Epithelial cell of prostate (primary cell): ENCODE measurements at regions not wholly inside any gene's neighbourhood (a gene's known extent, or its start where the extent isn't known, plus 50 kb on each side); places are given as distances from the start of the nearest gene placed in this dataset.
A peak's percentile ranks its signal among the peaks of the same experiment; 100 is the strongest.

Source experiments
- DNase-seq: peaks from one replicate; pipeline ENCODE4 v3.0.0-alpha.2; 2011; ENCODE audit warnings: low read depth, low spot score
- H3K27ac ChIP-seq: fragments of 450-650 bp; 2 replicates; pipeline ENCODE4 v1.5.1; 2017; ENCODE audit warnings: mild to moderate bottlenecking

- no peak for DNase-seq
- H3K27ac ChIP-seq = no peak overlapping the region
Measured at GRCh38 chr5:122707796-122708195, 67.1 kb upstream of the SNX2 start.

DNA sequence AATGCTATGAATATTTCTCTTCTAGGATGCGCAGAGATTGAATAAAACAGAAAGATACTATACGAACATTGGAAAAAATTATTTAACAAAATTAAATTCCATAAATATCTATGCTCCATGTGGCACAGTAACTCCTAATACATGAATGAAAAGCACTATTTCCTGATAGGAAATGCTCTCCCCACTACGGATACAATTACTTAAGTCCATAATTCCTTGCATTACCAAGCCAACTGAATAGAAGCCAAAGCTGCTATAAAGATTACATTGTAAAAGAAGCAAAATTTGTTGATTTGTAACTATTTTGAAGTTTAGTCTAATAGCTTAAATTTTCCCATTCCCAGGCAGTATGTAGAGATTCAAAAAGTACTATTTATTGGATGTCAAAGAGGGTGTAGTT, 61.8 kb upstream of the SNX2 start:
- DNase-seq = no peak
- no peak overlapping the region for H3K27ac ChIP-seq

GRCh38 chr5:122715095-122715494, 59.8 kb upstream of the SNX2 start:
- no peak for DNase-seq
- H3K27ac ChIP-seq = no peak overlapping the region

DNA sequence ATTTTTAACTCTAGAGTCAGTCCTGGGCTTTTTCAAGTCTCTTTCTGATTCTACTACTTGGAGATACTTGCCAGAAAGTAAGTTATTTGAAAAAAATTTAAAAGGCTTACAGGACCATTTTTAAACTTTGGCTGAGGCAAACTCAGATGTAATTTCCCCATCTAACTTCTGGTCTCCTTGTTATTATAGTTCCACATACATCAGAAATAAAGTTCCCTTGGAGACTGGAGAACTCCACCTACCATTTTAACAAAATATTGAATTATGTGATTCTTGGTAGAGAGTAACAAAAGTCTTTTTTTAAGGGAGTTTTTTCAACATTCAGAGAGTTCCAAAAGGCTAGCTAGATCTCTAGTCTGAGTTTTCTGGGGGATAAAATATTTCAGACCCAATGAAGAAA, 56.3 kb upstream of the SNX2 start:
- DNase-seq = no peak
- H3K27ac ChIP-seq = no peak overlapping the region

DNA sequence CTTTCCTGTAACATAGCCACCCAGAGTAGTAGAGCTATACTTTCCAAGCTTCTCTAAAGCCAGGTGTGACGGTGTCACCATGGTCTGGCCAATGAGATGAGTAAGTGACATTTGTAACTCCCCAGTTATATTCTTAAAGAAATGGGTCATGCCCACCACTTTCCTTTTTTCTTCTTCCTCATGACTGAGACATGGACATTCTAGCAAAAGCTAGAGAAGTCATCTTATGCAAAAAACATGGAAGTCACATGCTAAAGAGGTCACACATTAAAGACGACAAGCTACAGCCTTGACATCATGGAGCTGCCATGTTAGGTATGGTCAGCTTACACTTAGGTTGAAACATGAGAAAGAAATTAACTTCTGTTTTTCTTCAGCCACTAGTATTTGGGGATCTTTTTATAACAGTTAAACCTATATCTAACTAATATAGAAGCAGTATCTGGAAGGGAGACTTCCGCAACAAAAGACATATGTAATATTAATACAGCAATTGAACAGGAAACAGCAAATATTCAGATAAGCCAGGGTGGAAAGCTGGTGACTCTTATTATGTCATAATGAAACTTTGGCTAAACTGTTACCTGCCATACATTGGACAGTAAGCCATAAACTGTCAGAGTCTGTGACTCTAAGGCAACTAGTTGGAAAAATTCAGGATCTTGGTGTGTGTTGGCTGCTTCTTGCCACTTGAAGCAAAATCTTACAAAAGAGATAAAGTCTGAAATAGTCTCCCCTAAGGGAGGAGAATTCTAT, 54.7 kb upstream of the SNX2 start:
- no peak for DNase-seq

DNA sequence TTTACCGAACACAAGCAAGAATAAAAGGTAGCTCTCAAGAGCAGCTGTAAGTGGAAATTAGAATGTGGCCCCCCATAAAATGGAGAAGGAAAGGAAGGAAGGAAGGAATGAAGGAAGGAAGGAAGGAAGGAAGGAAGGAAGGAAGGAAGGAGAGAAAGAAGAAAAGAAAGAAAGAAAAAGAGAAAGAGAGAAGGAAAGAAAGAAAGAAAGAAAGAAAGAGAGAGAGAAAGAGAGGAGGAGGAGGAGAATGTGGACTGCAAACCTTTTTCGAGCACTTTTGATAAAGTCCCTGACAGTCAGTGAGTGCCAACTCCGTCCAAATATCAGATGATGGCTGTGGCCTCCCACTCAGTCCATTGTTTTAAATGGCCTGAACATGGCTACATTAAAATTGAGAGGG, 53.8 kb upstream of the SNX2 start:
- no peak overlapping the region for H3K27ac ChIP-seq
- DNase-seq = no peak

More for the DNA sequence above, 54.7 kb upstream of the SNX2 start:
- no peak overlapping the region for H3K27ac ChIP-seq

DNA sequence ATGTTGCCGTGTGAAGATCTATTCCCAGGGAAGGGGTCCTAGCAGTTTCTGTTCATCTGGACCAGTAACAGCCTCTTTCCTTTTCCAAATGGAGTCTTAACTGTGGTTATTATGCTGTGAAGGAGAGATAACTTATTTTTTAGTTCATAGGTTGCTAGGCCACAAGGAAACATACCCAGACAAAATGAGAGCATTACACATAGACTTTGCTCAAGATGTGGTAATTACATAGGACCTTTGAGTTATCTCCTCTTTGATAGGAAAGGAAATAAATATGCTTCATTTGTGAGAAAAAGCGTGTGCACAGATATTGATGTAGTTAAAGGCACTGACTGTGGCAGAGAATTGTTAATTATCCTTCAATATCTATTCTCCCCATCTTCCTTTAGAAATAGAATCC, 52.5 kb upstream of the SNX2 start:
- H3K27ac ChIP-seq = no peak overlapping the region
- DNase-seq = no peak

DNA sequence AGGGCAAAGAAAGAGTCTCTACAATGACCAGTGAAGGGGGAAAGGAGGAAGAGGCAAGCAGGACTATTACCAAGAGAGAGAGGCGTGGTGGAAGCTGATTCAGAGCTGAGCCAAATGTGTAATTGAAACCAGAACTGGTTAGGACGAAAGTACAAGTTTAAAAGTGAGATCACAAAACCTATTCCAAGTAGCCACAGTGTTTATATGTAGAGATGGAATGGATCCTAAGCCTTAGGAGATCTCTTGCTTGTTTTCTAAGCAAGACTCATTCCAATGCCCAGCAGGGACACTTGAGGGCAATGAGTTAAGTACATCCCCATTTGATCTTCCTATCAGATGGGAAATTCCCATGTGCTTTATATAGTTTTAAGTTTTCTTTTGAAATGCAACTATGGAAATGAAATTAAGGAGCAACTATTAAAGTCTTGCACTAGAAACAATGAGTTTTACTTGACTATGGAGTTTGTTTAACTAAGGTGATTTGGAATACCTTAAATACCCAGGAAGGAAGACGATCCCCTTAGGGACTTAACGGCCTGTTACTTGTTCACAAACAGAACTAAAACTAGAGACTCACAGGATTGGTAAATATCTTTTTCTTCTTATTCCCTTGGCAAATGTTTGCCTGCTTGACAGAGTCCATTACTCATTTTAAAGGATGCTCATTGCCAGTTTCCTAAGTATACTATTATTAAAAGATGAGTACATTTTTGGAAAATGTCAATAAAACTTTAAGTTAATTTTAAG, 51.1 kb upstream of the SNX2 start:
- H3K27ac ChIP-seq = peak overlapping the region; percentile 64

More for the DNA sequence above, 51.1 kb upstream of the SNX2 start:
- DNase-seq = peak; percentile 60
